Kidney (tissue), 13 donors: ENCODE measurements at regions not wholly inside any gene's neighbourhood (a gene's known extent, or its start where the extent isn't known, plus 50 kb on each side); places are given as distances from the start of the nearest gene placed in this dataset.

ENCODE experiments used
- DNase-seq, 5 donors: peaks; one replicate each; pipeline ENCODE4 v3.0.0-alpha.2; 2013 to 2020
- FAIRE-seq: peaks from 2 replicates; lab custom pipeline; 2012; peaks lifted over from hg19 to GRCh38; lab: Jason Lieb, UNC
- H3K27ac ChIP-seq, 2 donors: one replicate each; pipeline ENCODE4 v1.7.0; 2013; ENCODE audit warnings: low read depth in 2 of 2, low read length in 2 of 2, inconsistent platforms in 1 of 2
- H3K27me3 ChIP-seq: one replicate; pipeline ENCODE4 v1.7.1; 2013; ENCODE audit warnings: low read length, inconsistent platforms; ENCODE audit not compliant: control insufficient read depth, insufficient read depth
- H3K36me3 ChIP-seq, 3 donors: one replicate each; pipeline versions ENCODE4 v1.7.0 to v1.7.1; 2013; ENCODE audit warnings: low read length in 3 of 3, control low read depth in 1 of 3, inconsistent platforms in 1 of 3; ENCODE audit not compliant: insufficient read depth in 3 of 3, control insufficient read depth in 2 of 3
- H3K4me1 ChIP-seq, 3 donors: one replicate each; pipeline versions ENCODE4 v1.7.0 to v1.7.1; 2013; ENCODE audit warnings: low read length in 3 of 3, inconsistent platforms in 1 of 3, low read depth in 1 of 3; ENCODE audit not compliant: control insufficient read depth in 2 of 3, insufficient read depth in 2 of 3
- H3K4me3 ChIP-seq, 3 donors: one replicate each; pipeline versions ENCODE4 v1.7.0 to v1.8.1; 2013; ENCODE audit warnings: low read length in 3 of 3, control low read depth in 1 of 3, inconsistent platforms in 1 of 3
- H3K9ac ChIP-seq, 3 donors: one replicate each; pipeline versions ENCODE4 v1.7.0 to v1.7.1; 2013; ENCODE audit warnings: low read length in 3 of 3, control low read depth in 1 of 3, inconsistent platforms in 1 of 3
- H3K9me3 ChIP-seq, 3 donors: one replicate each; pipeline versions ENCODE4 v1.7.0 to v1.7.1; 2013; ENCODE audit warnings: low read length in 3 of 3, control low read depth in 1 of 3, inconsistent platforms in 1 of 3; ENCODE audit not compliant: control insufficient read depth in 2 of 3, insufficient read depth in 1 of 3
- intact Hi-C: fragments of 100-400 bp; cut with DNase I; formaldehyde crosslinking; loops from one replicate; pipeline ENCODE4 v1.11.1; 2022
- TF ChIP-seq, protein P1 (sequence below): IDR thresholded peaks from 3 replicates; pipeline ENCODE4 v1.5.1; 2012; ENCODE audit warnings: mild to moderate bottlenecking, moderate library complexity, borderline replicate concordance; ENCODE audit not compliant: insufficient read depth; ENCODE audit errors: extremely low read depth
- donor health status: control.
- donor health status: control.
- donor health status: control.
- donor health status: control.
- donor health status: control.
- donor health status: DM: yes; HTN: yes; CAD: no.
- donor health status: Normal renal cell carcinoma (clear cell type).

DNA sequence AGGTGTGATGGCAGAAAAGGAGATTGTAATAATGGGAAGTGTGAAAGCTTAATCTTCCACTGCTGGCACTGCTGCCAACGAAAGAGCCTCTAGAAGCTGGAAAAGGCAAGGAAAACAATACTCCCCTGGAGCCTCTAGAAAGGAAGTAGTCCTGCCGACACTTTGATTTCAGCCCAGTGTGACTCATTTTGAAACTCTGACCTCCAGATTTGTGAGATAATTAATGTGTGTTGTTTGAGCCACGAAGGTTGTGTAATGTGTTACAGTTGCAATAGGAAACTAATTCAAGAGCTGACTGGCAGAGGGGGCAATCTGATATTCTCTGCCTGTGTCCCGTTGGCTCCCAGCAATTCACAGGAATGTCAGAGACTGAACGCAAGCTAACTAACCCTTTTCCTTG is 219.2 kb upstream of the UBE2E3 start:
- TF ChIP-seq, protein P1, sequence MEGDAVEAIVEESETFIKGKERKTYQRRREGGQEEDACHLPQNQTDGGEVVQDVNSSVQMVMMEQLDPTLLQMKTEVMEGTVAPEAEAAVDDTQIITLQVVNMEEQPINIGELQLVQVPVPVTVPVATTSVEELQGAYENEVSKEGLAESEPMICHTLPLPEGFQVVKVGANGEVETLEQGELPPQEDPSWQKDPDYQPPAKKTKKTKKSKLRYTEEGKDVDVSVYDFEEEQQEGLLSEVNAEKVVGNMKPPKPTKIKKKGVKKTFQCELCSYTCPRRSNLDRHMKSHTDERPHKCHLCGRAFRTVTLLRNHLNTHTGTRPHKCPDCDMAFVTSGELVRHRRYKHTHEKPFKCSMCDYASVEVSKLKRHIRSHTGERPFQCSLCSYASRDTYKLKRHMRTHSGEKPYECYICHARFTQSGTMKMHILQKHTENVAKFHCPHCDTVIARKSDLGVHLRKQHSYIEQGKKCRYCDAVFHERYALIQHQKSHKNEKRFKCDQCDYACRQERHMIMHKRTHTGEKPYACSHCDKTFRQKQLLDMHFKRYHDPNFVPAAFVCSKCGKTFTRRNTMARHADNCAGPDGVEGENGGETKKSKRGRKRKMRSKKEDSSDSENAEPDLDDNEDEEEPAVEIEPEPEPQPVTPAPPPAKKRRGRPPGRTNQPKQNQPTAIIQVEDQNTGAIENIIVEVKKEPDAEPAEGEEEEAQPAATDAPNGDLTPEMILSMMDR, result no peak
- H3K9ac ChIP-seq, result no peak overlapping the region
- H3K4me3 ChIP-seq, result no peak overlapping the region
- no peak overlapping the region for H3K27ac ChIP-seq
- intact Hi-C loops, result no loop called here
- FAIRE-seq (no peak), DNase-seq (peak in 3 of 5 donors; percentile 4 to 20 (median 10))
- no peaks in the 10 kb centered on the region for H3K4me1 ChIP-seq
- no peaks in the 10 kb centered on the region for H3K36me3 ChIP-seq
- no peaks in the 10 kb centered on the region for H3K27me3 ChIP-seq
- no peaks in the 10 kb centered on the region for H3K9me3 ChIP-seq

DNA sequence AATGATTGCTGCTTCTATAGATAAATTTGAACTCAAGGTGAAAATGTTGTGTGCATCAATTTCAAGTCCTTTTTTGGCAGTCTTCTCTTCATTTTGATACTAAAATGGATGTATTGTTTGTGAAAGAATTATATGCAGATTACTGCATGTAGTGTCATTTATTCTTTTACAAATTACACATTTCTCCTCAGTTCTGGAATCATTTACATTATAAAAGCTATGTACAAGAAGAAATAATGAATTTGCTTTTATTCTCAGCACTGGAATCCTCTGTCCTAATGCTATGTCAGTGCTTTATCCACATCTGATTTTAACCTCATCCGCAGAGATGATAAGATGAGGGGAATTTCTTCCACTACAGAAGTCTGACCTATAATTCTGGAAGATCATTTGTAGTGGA is 220.8 kb upstream of the UBE2E3 start:
- Histone ChIP-seq H3K4me1 (no peaks in the 10 kb centered on the region), H3K9ac (no peak overlapping the region), H3K36me3 (no peaks in the 10 kb centered on the region), H3K9me3 (no peaks in the 10 kb centered on the region), H3K4me3 (no peak overlapping the region), H3K27me3 (no peaks in the 10 kb centered on the region), H3K27ac (no peak overlapping the region)
- no peak for DNase-seq
- TF ChIP-seq, protein P1, result no peak
- intact Hi-C loops, result no loop called here
- no peak for FAIRE-seq

DNA sequence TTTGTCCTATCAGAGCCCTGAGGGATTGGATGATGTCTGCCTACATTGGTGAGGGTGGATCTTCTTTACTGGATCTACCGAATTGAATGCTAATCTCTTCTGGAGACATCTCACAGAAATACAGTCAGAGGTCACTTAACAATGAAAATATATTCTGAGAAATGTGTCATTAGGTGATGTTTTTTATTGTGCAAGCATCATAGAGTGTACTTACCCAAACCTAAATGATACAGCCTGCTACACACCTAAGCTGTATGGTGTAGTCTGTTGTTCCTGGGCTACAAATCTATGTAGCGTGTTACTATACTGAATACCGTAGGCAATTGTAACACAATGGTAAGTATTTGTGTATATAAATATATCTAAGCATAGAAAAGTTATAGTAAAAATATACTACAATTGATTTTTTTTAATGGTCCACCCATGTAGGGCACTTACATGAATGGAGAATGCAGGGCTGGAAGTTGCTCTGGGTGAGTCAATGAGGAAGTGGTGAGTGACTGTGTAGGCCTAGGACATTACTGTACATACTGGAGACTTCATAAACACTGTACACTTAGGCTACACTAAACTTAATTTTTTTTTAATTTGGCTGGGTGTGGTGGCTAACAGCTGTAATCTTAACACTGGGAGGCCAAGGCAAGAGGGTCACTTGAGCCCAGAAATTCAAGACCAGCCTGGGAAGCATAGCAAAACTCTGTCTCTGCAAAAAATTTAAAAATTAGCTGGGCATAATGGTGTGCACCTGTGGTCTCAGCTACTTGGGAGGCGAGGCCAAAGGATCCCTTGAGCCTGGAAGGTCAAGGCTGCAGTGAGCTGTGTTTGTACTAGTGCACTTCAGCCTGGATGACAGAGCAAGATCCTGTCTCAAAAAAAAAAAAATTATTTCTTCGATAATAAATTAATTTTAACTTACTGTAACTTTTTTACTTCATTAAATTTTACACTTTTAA is 226.3 kb upstream of the UBE2E3 start:
- no peak for FAIRE-seq
- Histone ChIP-seq H3K4me3 (no peak overlapping the region), H3K27me3 (no peaks in the 10 kb centered on the region), H3K4me1 (no peaks in the 10 kb centered on the region), H3K36me3 (no peaks in the 10 kb centered on the region), H3K9ac (no peak overlapping the region), H3K27ac (no peak overlapping the region), H3K9me3 (no peaks in the 10 kb centered on the region)
- intact Hi-C loops, result no loop called here
- DNase-seq, result no peak
- TF ChIP-seq, protein P1, result no peak
